Testis (tissue), 2 donors: ENCODE measurements at regions not wholly inside any gene's neighbourhood (a gene's known extent, or its start where the extent isn't known, plus 50 kb on each side); places are given as distances from the start of the nearest gene placed in this dataset.
"Not testable (repeated sequence)": the region's sequence is repeated elsewhere in the genome, so short reads cannot be mapped to it uniquely, and the experiment has no call there.

Source experiments
- DNase-seq: peaks from one replicate; pipeline ENCODE4 v3.0.0-alpha.2; 2019
- H3K27ac ChIP-seq, 2 donors: fragments of 200-600 bp; sonication (generic); one replicate each; pipeline ENCODE4 v1.5.1; 2019
- H3K27me3 ChIP-seq: fragments of 200-600 bp; sonication (generic); one replicate; pipeline ENCODE4 v1.5.1; 2019
- H3K36me3 ChIP-seq: fragments of 200-600 bp; sonication (generic); one replicate; pipeline ENCODE4 v1.5.1; 2017; ENCODE audit warnings: low read depth; ENCODE audit errors: missing control alignments
- H3K4me1 ChIP-seq: fragments of 200-600 bp; sonication (generic); one replicate; pipeline ENCODE4 v1.5.1; 2019
- H3K4me3 ChIP-seq, 2 donors: fragments of 200-600 bp; sonication (generic); one replicate each; pipeline ENCODE4 v1.5.1; 2017 to 2019
- H3K9me3 ChIP-seq: fragments of 200-600 bp; sonication (generic); one replicate; pipeline ENCODE4 v1.5.1; 2017
- CTCF ChIP-seq, 3 experiments: fragments of 450-650 bp in 2 of 3; fragments of 200-600 bp in 1 of 3; sonication (generic) in 1 of 3; IDR thresholded peaks; one replicate each; pipeline ENCODE4 v1.5.1; 2016 to 2019; ENCODE audit warnings: antibody characterized with exemption in 3 of 3, mild to moderate bottlenecking in 2 of 3, moderate library complexity in 1 of 3
- POLR2A ChIP-seq: fragments of 450-650 bp; IDR thresholded peaks from one replicate; pipeline ENCODE4 v1.6.1; 2017; ENCODE audit warnings: antibody characterized with exemption, mild to moderate bottlenecking, moderate library complexity
- WGBS, 2 donors: methylation state at CpG; one replicate each; pipeline ENCODE4 v1.1.5; 2018; 5-methylcytosine and 5-hydroxymethylcytosine counted together
- intact Hi-C: fragments of 100-400 bp; cut with DNase I; formaldehyde crosslinking; loops from one replicate; pipeline ENCODE4 v1.15.1; 2023; ENCODE audit warnings: low total_unique reads

- DNase-seq, result no peak
- no peak overlapping the region for H3K27ac ChIP-seq
- no peaks in the 10 kb centered on the region for H3K4me1 ChIP-seq
- WGBS, 2 donors, result 87 to 91% methylated on average over 4 of the region's 4 CpGs
- no peak overlapping the region for H3K4me3 ChIP-seq
- H3K36me3 ChIP-seq, result no peaks in the 10 kb centered on the region
- no peaks in the 10 kb centered on the region for H3K9me3 ChIP-seq
- H3K27me3 ChIP-seq, result no peaks in the 10 kb centered on the region
- intact Hi-C loops, result no loop called here
- no peak for TF ChIP-seq CTCF (IDR thresholded peaks at IDR 0.05)
- TF ChIP-seq POLR2A, result no peak
These were observed 337.5 kb upstream of the RUNX1 start for GRCh38 chr21:35386491-35387079.

GRCh38 chr21:35384375-35384774, 335.3 kb upstream of the RUNX1 start:
- intact Hi-C loops, result no loop called here
- no peak overlapping the region for H3K4me3 ChIP-seq
- H3K4me1 ChIP-seq, result no peaks in the 10 kb centered on the region
- H3K27ac ChIP-seq, result no peak overlapping the region
- no peaks in the 10 kb centered on the region for H3K9me3 ChIP-seq
- H3K36me3 ChIP-seq, result no peaks in the 10 kb centered on the region
- WGBS, 2 donors, result 75 to 79% methylated on average over 2 of the region's 2 CpGs
- H3K27me3 ChIP-seq, result no peaks in the 10 kb centered on the region
- no peak for DNase-seq
- no peak for TF ChIP-seq POLR2A
- TF ChIP-seq CTCF (IDR thresholded peaks at IDR 0.05), result no peak

- WGBS, 2 donors, result 91 to 95% methylated on average over 6 of the region's 6 CpGs
- no peaks in the 10 kb centered on the region for H3K36me3 ChIP-seq
- H3K27me3 ChIP-seq, result no peaks in the 10 kb centered on the region
These were observed 333.6 kb upstream of the RUNX1 start for GRCh38 chr21:35382696-35383095.

GRCh38 chr21:35381743-35382310, 332.7 kb upstream of the RUNX1 start:
- TF ChIP-seq CTCF (IDR thresholded peaks at IDR 0.05), result no peak
- TF ChIP-seq POLR2A, result no peak
- Histone ChIP-seq H3K27me3 (no peaks in the 10 kb centered on the region), H3K9me3 (no peaks in the 10 kb centered on the region), H3K36me3 (no peaks in the 10 kb centered on the region), H3K27ac (no peak overlapping the region), H3K4me3 (no peak overlapping the region), H3K4me1 (no peaks in the 10 kb centered on the region)
- intact Hi-C loops, result no loop called here
- 78 to 83% methylated on average over 6 of the region's 6 CpGs for WGBS, 2 donors
- DNase-seq, result no peak

More at GRCh38 chr21:35382696-35383095, 333.6 kb upstream of the RUNX1 start:
- H3K9me3 ChIP-seq, result no peaks in the 10 kb centered on the region
- no peak overlapping the region for H3K27ac ChIP-seq
- H3K4me3 ChIP-seq, result no peak overlapping the region
- H3K4me1 ChIP-seq, result no peaks in the 10 kb centered on the region
- TF ChIP-seq CTCF (IDR thresholded peaks at IDR 0.05) (no peak), POLR2A (no peak)
- DNase-seq, result no peak
- intact Hi-C loops, result no loop called here

- H3K4me1 ChIP-seq, H3K27ac ChIP-seq, H3K36me3 ChIP-seq, H3K4me3 ChIP-seq, H3K9me3 ChIP-seq, H3K27me3 ChIP-seq, DNase-seq, intact Hi-C loops: not testable (repeated sequence)
- WGBS, 2 donors, result 96 to 97% methylated on average over 3 of the region's 3 CpGs
These were observed 331.2 kb upstream of the RUNX1 start for GRCh38 chr21:35380304-35380703.
